ENCODE measurements at regions not wholly inside any gene's neighbourhood (a gene's known extent, or its start where the extent isn't known, plus 50 kb on each side); places are given as distances from the start of the nearest gene placed in this dataset.

- Mint-ChIP-seq H3K4me1 (no peaks in the 10 kb centered on the region), H3K36me3 (ENCODE audit: low read depth) (no peaks in the 10 kb centered on the region), H3K9me3 (no peaks in the 10 kb centered on the region), H3K27ac (no peak overlapping the region), H3K4me3 (no peak overlapping the region), H3K27me3 (ENCODE audit: insufficient read depth) (no peaks in the 10 kb centered on the region)
- TF ChIP-seq, protein P1, sequence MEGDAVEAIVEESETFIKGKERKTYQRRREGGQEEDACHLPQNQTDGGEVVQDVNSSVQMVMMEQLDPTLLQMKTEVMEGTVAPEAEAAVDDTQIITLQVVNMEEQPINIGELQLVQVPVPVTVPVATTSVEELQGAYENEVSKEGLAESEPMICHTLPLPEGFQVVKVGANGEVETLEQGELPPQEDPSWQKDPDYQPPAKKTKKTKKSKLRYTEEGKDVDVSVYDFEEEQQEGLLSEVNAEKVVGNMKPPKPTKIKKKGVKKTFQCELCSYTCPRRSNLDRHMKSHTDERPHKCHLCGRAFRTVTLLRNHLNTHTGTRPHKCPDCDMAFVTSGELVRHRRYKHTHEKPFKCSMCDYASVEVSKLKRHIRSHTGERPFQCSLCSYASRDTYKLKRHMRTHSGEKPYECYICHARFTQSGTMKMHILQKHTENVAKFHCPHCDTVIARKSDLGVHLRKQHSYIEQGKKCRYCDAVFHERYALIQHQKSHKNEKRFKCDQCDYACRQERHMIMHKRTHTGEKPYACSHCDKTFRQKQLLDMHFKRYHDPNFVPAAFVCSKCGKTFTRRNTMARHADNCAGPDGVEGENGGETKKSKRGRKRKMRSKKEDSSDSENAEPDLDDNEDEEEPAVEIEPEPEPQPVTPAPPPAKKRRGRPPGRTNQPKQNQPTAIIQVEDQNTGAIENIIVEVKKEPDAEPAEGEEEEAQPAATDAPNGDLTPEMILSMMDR (conservative IDR thresholded peaks at IDR 0.05): no peak
- H3K9me3 ChIP-seq (ENCODE audit: control insufficient read depth, low read length): peaks cover 15% of the 10 kb centered on the region
- no peaks in the 10 kb centered on the region for H3K4me1 ChIP-seq (ENCODE audit: control insufficient read depth, insufficient read depth, low read length)
- 62% methylated on average over 1 of the region's 1 CpG; no CpG with 5 or more reads in 1 of the 2 experiments for WGBS, 2 experiments (ENCODE audit: insufficient coverage in 1 of 2, insufficient read length in 1 of 2)
- H3K4me3 ChIP-seq (ENCODE audit: low read length): no peak overlapping the region
- no peaks in the 10 kb centered on the region for H3K27me3 ChIP-seq (ENCODE audit: control insufficient read depth, insufficient read depth, low read length, poor library complexity, severe bottlenecking)
- H3K27ac ChIP-seq (ENCODE audit: low read depth, low read length): no peak overlapping the region
- no peak overlapping the region for H3K9ac ChIP-seq (ENCODE audit: extremely low read depth, low read length, poor library complexity, severe bottlenecking)
- H3K36me3 ChIP-seq (ENCODE audit: control insufficient read depth, insufficient read depth, low read length): no peaks in the 10 kb centered on the region
- no peak for DNase-seq
Observed at GRCh38 chr20:55200317-55200716, 724.9 kb downstream of the DOK5 start.

- Mint-ChIP-seq H3K27ac (no peak overlapping the region), H3K36me3 (ENCODE audit: low read depth) (no peaks in the 10 kb centered on the region), H3K27me3 (ENCODE audit: insufficient read depth) (no peaks in the 10 kb centered on the region), H3K9me3 (no peaks in the 10 kb centered on the region), H3K4me3 (no peak overlapping the region), H3K4me1 (no peaks in the 10 kb centered on the region)
- Histone ChIP-seq H3K36me3 (ENCODE audit: control insufficient read depth, insufficient read depth, low read length) (no peaks in the 10 kb centered on the region), H3K9me3 (ENCODE audit: control insufficient read depth, low read length) (peaks cover 5% of the 10 kb centered on the region), H3K27ac (ENCODE audit: low read depth, low read length) (no peak overlapping the region), H3K4me3 (ENCODE audit: low read length) (no peak overlapping the region), H3K4me1 (ENCODE audit: control insufficient read depth, insufficient read depth, low read length) (no peaks in the 10 kb centered on the region), H3K27me3 (ENCODE audit: control insufficient read depth, insufficient read depth, low read length, poor library complexity, severe bottlenecking) (no peaks in the 10 kb centered on the region), H3K9ac (ENCODE audit: extremely low read depth, low read length, poor library complexity, severe bottlenecking) (no peak overlapping the region)
- 71 to 75% methylated on average over 1 of the region's 2 CpGs for WGBS, 2 experiments (ENCODE audit: insufficient coverage in 1 of 2, insufficient read length in 1 of 2)
- no peak for DNase-seq
- TF ChIP-seq, protein P1 (conservative IDR thresholded peaks at IDR 0.05): no peak
Observed at GRCh38 chr20:55194947-55195346, 719.6 kb downstream of the DOK5 start.

DNA sequence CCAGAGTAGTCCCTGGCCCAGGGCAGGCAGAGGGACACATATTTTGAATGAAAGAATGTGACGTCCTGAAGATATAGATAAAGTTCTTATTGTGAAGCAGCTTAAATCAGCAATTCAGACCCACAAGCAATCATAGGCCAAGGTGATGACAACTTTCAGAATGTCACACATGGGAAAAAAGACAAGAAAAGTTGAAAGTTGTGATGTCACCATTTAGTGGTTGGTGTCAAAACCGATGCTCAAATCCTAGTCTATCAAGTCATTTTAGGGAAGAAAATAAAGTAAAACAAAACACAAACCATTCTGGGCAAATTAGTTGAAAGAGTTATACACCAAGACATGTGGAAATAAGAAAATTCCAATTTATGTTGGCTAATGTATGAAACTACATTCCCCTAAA, 710.8 kb downstream of the DOK5 start:
- Histone ChIP-seq H3K4me3 (ENCODE audit: low read length) (no peak overlapping the region), H3K27me3 (ENCODE audit: control insufficient read depth, insufficient read depth, low read length, poor library complexity, severe bottlenecking) (no peaks in the 10 kb centered on the region), H3K9ac (ENCODE audit: extremely low read depth, low read length, poor library complexity, severe bottlenecking) (no peak overlapping the region), H3K4me1 (ENCODE audit: control insufficient read depth, insufficient read depth, low read length) (no peaks in the 10 kb centered on the region), H3K27ac (ENCODE audit: low read depth, low read length) (no peak overlapping the region), H3K36me3 (ENCODE audit: control insufficient read depth, insufficient read depth, low read length) (no peaks in the 10 kb centered on the region), H3K9me3 (ENCODE audit: control insufficient read depth, low read length) (peaks cover 24% of the 10 kb centered on the region)
- no peak for DNase-seq
- no peak overlapping the region for H3K27ac Mint-ChIP-seq
- H3K9me3 Mint-ChIP-seq: peaks cover 3% of the 10 kb centered on the region
- WGBS, 2 experiments (ENCODE audit: insufficient coverage in 1 of 2, insufficient read length in 1 of 2): 43% methylated on average over 2 of the region's 2 CpGs; no CpG with 5 or more reads in 1 of the 2 experiments
- TF ChIP-seq, protein P1 (conservative IDR thresholded peaks at IDR 0.05): no peak
- no peaks in the 10 kb centered on the region for H3K36me3 Mint-ChIP-seq (ENCODE audit: low read depth)
- peaks cover 11% of the 10 kb centered on the region for H3K27me3 Mint-ChIP-seq (ENCODE audit: insufficient read depth)
- no peaks in the 10 kb centered on the region for H3K4me1 Mint-ChIP-seq
- no peak overlapping the region for H3K4me3 Mint-ChIP-seq

Data from endodermal cell (in vitro differentiated cells).